HG03045 (cell line): ENCODE measurements at regions not wholly inside any gene's neighbourhood (a gene's known extent, or its start where the extent isn't known, plus 50 kb on each side); places are given as distances from the start of the nearest gene placed in this dataset.
"Not testable (repeated sequence)": the region's sequence is repeated elsewhere in the genome, so short reads cannot be mapped to it uniquely, and the experiment has no call there.

ENCODE experiments used
- ATAC-seq: cut with Tn5 transposase; IDR thresholded peaks from one replicate; pipeline ENCODE4 v1.9.1; 2021; ENCODE audit warnings: mild to moderate bottlenecking, moderate library complexity; ENCODE audit not compliant: unreplicated experiment

- peak; percentile 46 for ATAC-seq
Measured at GRCh38 chr3:72629191-72629631, 219.0 kb downstream of the SHQ1 start.

DNA sequence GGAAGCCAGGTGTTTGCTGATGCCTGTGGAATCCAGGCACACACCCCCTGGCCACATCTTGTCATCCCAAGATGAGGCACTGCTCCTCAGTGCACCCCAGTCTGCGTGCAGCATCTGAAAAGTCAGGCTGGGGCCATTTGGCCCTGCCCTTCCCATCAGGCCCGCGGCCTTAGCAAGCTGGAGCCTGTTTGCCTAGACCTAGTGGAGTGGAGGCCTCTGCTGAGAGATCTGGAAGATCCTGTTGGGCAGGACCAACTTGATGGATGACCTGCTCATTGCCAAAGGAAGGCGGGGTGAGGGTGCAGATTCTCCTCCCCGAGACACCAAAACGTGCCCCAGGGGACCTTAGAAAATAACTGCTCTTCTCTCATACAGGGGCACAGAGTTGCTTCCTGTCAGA is 220.2 kb downstream of the SHQ1 start:
- no peak for ATAC-seq

GRCh38 chr3:72627271-72627670 is 221.0 kb downstream of the SHQ1 start:
- no peak for ATAC-seq

DNA sequence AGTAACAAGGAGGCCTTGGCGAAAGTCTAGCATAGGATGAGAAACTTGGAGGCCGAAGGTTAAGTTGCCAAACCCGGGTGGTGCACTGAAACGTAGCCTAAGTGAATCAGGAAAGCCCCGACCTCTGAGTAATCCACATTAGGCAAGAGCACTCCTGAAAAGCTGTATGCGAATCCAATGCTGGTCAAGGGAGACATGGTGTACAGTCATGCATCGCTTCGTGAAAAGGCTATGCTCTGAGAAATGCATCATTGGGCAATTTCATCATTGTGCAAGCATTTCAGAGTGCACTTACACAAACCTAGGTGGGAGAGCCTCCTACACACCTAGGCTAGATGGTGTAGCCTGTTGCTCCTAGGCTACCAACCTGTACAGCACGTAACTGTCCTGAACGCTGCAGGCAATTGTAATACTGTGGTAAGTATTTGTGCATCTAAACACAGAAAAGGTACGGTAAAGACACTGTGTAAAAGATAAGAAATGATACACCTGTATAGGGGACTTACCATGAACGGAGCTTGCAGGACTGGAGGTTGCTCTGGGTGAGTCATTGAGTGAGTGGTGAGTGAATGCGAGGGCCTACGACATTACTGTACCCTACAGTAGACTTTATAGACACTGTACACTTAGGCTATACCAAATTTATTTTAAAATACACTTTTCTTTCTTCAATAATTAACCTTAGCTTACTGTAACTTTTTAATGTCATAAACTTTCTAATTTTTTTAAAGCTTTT is 222.5 kb downstream of the SHQ1 start:
- ATAC-seq = no peak

DNA sequence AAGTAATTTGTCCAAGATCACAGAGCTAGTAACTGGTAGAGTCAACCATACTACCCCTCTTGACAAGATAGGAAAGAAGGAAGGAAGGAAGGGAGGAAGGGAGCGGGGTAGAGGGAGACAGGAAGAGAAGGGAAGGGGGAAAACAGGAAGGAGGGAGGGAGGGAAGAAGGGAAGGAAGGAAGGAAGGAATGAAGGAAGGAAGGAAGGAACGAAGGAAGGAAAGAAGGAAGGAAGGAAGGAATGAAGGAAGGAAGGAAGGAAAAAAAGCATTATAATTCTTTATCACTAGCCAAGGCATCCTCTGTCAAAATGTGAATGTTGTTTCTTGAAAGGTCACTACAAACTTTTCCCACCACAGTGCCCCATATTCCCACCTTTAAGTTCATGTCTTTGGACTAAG is 223.6 kb downstream of the SHQ1 start:
- ATAC-seq = no peak

- ATAC-seq = no peak
Measured at GRCh38 chr3:72618739-72619138, 229.5 kb downstream of the SHQ1 start.

DNA sequence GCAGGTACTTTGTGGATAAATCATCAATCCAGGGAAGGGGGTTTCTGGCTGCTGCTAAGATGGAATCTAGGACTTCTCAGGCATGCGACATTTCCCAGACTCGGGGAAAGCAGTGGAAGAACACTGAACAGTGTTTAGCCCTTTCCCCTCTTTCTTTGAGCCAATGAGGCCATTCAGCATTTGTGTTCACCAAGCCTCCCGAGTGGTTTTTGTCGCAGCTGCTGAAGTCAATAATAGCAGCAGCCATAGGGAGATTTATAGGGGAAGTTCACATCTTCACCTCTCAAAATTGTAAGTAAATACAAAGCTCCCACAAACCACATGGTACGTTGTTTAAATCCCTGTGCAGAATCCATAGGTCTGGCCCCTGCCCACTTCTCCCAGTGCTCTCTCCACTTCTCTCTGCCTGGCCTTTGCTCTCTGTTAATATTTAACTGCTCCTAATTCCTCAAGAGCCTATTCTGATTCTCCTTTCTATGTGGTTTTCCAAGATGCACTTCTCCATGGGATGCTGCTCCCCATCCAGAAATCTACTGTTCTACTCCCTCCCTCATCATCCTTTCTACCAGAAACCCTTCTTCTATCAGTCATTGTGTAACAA is 230.7 kb downstream of the SHQ1 start:
- no peak for ATAC-seq

GRCh38 chr3:72615776-72616175 is 232.5 kb downstream of the SHQ1 start:
- ATAC-seq = no peak

GRCh38 chr3:72615182-72615581 is 233.1 kb downstream of the SHQ1 start:
- ATAC-seq = no peak

DNA sequence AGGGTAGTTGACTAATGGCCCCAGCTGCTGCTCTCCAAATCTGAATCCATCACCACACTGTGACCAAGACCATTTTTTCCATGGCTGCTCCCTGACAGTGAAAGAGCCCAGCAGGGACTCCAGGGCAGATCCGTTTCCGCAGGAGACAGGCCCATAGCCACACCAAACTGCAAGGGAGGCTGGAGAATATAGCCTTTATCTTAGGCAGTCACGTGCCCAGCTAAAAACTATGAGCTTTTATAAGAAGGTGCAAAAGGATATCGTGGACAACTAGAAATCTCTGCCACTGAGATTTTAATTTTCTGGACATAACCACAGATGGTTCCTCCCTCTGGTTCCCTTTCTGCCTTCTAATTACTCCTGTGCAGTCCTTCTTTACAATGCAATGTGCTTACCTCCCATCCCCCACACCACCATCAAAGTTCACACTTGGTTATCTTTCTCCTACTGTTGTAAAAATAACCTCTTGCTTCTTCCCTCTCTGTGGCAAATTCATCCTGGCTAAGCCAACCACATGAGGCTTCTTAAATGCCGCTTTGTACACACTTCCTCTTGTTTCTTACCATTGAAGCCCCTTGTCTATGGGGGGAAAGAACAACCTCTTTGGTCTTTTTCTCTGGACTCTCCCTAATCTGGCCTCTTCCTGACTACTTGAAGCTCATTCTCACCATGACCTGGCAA is 233.7 kb downstream of the SHQ1 start:
- ATAC-seq = no peak

GRCh38 chr3:72613871-72614270 is 234.4 kb downstream of the SHQ1 start:
- no peak for ATAC-seq

GRCh38 chr3:72609114-72609513 is 239.1 kb downstream of the SHQ1 start:
- ATAC-seq = not testable (repeated sequence)

DNA sequence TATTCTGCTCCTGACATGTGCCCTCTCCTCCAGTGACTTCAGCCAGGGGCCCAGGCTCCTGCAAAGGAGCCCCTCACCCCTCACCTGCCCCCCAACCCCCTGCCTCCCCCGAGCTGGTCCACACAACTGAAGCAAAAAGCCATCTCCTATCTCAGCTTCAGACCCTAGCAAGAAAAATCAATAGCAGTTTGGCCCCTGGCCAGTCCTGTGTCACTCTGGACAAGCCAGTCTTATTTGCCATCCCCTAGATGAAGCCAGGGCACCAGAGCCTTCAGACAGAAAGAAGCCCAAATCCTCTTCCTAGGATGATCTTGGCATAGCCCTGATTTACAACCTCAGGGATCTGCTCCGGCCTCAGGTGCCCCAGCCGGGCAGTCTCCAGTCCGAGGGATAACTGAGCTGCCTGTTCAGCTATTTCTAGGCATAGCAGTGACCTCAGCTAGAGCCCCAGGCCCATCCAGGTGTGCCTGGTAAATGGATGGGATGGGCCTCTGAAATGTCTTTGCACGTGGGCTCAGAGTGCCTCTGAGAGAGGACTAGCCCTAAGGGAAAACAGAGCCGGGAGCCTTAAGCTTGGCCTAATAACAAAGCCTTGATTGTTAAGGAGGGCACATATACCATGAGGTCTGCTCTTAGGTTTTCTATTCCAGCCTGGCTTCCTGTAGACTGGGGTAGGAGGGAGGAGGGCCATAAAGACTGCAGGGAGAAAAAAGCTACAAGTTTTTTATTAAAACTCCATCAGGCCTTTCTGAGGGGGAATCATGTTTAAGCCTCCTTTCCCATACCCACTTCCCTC is 242.0 kb downstream of the SHQ1 start:
- no peak for ATAC-seq

DNA sequence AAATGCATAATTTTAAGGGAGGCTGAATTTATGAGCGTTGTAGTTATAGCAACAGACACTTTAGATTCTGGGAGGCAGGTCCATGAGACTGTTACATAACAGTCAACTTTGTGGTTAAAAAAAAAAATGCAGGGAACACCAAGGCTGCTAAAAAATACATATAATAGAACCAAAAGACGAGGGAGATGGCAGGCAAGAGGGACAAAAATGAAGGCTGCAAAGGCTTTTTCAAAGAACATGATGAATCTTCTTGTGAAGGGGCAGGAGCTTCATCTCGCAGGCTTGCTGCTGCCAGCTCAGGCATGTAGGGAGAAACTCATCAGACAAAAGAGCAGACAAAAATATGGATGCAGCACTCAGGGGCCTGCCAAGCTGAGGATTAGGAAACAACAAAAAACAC is 243.9 kb downstream of the SHQ1 start:
- no peak for ATAC-seq

DNA sequence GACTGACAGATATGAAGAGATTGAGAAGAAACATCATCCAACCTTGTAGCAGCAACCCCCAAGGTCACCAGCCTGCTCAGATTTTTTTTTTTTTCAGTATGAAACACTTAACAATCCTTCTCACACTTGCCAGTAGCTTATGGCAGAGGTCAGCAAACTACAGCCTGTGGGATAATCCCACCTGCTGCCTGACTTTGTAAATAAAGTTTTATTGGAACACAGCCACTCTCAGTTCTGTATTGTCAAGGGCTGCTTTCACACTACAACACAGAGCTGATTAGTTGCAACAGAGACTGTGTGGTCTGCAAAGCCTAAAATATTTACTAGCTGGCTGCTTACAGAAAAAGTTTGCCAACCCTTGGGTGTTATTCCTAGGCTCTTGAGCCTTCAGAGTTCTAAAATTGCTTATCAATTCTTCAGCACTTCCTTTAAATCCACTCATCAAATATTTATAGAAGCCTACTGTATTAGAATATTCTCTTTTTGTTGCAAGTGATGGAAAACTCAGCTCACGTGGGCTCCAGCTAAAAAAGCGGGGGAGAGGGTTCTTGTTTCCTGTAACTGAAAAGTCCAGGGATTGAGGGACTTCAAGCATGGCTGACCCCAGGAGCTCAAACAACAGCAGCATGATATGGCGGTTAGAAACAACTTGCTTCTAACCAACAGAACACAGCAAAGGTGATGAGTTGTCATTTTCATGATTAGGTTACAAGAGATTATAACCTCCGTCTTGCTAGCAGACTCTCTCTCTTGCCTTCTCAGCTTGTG is 246.1 kb downstream of the SHQ1 start:
- ATAC-seq = no peak

DNA sequence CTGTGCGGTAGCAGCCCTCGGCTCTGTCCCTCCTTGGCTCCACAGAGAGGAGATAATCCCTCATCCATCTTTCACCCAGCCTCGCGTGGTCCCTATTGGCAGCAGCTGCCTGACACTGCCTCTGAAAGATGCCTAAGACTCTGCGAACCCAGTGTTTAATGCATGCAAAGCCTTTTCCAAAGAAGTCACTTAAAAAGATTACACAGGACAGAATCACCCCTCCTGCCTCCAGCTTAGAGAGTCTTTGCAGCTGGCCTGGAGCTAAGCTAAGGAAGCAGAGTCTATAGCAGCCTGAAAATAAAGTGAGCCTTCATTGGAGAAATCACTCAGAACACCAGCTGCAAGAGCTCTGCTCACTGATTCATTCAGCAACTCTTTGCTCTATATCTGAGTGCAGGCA is 247.2 kb downstream of the SHQ1 start:
- no peak for ATAC-seq

GRCh38 chr3:72597756-72598195 is 250.5 kb downstream of the SHQ1 start:
- no peak for ATAC-seq

DNA sequence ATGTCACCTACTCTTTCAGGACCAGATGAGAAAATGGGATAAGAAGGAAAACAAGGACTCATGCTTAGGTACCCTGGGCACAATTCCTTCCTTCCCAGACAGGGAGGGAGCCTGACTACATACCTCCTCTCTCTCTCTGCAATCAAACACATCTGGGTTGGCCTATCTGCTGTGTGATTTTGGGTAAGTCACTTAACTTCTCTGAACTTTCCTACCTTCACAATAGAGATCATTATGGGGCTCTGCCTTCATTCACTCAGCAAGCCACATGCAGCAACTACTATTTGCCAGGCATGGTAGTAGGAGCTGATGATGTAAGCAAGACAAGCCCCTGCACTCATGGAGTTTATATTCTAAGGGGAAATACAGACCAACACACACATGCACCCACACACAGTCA is 251.2 kb downstream of the SHQ1 start:
- ATAC-seq = no peak

DNA sequence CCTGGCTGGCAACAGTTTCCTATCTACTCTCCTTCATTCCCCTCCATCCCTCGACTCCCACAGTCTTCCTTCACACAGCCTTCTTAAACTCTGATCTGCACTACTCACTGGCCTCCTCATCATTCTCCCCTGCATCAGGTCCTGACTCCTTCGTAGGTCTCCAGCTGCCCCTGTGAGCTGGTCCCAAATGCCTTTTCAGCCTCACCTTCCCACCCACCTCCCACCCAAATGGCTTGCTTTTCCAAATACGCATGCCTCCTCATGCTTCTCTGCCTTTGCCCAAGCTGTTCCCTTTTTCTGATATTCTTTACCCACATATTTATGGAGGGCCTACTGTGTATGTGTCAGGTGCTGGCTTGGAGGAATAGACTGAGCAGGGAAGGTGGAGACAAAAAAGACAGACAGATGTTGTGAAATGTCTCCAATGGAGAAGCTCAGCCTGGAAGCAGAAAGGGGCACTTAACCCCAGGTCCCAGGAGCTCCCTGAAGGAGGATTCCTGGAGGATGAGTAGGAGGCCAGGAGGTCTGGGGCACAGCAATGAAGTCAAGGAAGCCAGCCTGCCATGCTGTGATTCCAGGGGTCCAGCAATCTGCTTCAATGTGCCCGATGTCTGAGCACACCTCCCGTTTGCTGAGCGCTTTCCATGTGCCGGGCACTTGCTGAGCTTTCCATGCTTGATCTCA is 252.2 kb downstream of the SHQ1 start:
- ATAC-seq = no peak

DNA sequence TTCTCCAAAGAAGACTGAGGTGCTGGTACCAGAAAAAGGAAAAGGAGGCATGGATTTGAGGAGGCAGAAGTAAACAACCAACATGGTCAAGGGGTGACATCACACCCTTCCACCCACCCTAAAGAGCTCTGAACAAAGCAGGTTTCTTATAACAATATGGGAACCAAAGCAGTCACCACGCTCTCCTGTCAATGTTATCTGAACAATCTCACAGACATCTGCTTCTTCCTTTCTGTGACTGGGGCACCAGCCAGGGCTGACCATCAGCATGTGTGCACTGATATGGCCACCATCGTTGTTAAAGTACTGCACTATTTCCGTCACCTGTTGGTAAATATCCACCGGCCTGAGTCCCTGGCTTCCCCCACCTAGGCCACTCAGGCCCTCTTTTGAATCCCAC is 252.9 kb downstream of the SHQ1 start:
- ATAC-seq = no peak
